NCI-H82 treated with DMSO at 0.1 percent for 48 hours (cell line): ENCODE measurements at regions not wholly inside any gene's neighbourhood (a gene's known extent, or its start where the extent isn't known, plus 50 kb on each side); places are given as distances from the start of the nearest gene placed in this dataset.
"Not testable (repeated sequence)": the region's sequence is repeated elsewhere in the genome, so short reads cannot be mapped to it uniquely, and the experiment has no call there.

Experiments
- DNase-seq: peaks from one replicate; lab custom pipeline; 2025; ENCODE audit not compliant: unreplicated experiment; lab: John Stamatoyannopoulos, UW

- no peak for DNase-seq
These were observed 986.6 kb downstream of the ZPLD1 start for GRCh38 chr3:103421460-103421859.

DNA sequence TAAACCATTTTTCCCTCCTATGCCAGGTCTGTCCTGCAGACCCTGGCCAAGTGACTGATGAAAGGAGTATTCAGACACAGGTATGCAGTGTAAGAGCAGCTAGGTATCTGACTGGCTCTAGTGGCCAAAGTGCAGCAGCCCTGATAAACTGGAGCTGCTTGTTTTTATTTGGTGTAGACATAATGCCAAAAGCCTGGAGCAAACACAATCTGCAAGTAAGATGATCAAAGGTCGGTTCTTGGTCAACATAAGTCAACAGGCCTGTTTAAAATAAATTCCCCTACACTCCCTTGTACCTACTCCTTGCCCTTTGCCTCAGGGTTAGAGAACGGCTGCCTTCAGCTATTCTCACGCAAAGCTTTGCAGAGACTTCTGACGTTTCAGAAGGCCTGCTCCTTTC, 1003.1 kb downstream of the ZPLD1 start:
- no peak for DNase-seq

- peak; percentile 7 for DNase-seq
These were observed 1005.9 kb downstream of the ZPLD1 start for GRCh38 chr3:103440539-103441203.

GRCh38 chr3:103446953-103447629, 1012.3 kb downstream of the ZPLD1 start:
- no peak for DNase-seq

DNA sequence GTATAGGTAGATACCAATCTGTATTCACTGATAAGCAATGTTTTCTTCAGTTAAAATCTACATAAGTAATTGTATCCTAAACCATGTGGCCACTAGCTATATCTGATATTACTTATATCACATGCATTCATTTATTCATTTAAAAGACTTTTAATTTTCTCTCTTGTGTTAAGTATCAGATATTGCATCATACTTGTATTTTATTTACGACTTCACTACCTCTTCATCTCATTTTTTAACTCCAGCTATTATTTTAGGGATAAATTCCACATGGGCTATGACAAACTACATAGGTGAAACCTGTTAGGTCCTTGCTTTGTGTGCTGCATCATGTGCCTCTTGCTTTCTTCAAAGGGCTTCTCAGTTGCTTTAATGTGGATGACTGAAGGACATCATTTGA, 1018.3 kb downstream of the ZPLD1 start:
- no peak for DNase-seq

DNA sequence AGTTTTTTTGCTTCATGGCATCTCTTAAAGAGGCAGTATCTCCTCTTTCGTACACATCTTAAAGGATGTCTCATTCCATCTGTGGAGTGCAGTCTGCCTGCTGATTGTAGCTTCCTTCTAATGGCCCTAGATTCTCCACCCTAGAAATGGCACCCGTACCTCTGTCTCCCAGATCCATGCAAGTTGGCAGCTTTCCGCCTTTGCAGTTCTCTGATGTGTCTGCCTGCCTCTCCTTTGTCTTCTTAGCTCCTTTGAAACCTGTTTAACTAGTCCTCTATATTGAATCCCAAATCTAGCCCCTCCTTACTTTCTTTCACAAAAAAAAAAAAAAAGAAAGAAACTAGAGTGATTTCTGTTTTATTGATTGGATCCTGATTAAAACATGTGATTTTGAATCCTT, 1025.0 kb downstream of the ZPLD1 start:
- DNase-seq: no peak

GRCh38 chr3:103470498-103470897, 1035.7 kb downstream of the ZPLD1 start:
- no peak for DNase-seq

DNA sequence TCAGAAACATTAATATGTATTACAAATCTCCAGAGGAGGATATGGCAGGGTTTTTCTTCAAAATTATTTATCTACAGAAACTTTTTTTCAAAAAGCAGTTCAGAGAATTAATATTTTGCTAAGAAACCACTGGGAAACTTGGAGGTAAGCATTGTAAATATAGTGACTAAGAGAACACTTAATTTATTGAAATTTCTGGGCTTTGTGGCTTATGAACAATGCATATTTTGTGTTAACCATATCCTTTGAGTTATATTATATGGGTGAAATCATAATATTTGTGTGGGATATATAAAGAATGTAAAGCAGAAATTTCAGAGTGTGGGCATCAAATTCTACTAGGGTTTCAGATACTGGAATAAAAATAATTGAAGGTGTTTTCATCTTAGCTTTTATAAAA, 1059.2 kb downstream of the ZPLD1 start:
- no peak for DNase-seq

DNA sequence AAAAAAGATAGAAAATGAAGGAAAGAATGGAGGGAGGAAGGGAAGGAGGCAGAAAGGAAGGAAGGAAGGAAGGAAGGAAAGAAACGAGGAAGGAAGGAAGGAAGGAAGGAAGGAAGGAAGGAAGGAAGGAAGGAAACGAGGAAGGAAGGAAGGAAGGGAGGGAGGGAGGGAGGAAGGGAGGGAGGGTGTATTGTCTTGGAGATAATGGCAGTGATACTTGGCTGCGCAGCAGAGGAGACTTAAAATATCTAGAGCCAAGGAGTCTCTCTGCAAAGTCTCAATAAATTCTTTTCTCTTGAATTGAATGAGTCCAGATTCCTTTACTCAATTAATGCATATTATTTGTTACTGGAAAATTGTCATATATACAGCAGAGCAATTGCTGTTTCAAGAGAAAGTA, 1059.7 kb downstream of the ZPLD1 start:
- no peak for DNase-seq

DNA sequence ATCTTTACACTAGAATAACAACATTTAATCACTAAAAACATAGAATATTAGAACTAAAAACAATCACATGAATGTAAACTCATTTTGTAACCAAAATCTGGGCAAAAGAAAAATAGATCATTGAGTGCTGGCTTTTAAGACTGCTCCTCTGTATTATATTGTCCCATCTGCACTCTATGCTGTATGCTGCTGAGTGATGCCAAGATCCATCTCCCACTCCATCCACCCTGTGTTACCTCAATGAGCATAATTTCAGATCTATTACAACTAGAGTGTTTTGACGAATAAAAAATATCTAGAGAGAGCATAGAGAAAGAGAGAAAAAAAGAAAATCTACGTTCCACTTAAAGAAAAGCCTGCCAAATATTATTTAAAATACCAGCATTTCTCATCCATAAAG, 1060.4 kb downstream of the ZPLD1 start:
- DNase-seq: no peak

DNA sequence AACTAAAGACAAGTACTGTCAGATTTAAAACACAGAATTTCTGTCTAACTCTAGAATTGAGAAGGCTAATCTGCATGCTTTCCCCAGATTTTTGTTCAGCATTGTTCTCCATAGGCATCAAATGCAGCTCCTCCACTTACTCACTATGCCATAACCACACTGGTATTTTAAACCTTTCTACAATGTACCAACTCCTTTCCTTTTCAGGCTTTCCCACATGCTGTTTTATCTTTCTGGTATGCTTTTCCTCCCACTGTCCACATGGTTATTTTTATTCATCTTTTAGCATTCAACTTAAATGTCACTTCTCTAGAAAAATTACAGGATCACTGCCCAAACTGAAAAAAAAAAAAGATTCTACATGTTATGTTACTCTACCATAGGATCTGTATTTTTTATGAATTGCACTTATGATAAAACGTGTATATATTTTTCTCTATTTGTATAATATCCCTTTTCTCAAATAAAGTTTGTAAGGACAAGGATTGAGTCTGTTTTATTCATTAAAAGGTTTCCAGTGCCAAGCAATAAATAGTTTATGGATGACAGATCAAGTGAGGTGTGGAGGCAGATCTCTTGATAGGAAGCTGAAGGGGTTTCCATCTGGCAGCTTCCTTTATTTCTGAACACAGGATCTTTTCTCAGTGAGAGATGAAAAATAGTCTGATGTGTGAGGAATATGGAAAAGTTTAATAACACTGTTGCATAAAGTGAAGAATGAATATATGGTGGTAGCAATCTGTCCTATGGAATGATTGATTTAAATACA, 1064.5 kb downstream of the ZPLD1 start:
- DNase-seq: no peak

- no peak for DNase-seq
These were observed 1065.2 kb downstream of the ZPLD1 start for GRCh38 chr3:103499967-103500366.

- no peak for DNase-seq
These were observed 1075.9 kb downstream of the ZPLD1 start for GRCh38 chr3:103510760-103511159.

DNA sequence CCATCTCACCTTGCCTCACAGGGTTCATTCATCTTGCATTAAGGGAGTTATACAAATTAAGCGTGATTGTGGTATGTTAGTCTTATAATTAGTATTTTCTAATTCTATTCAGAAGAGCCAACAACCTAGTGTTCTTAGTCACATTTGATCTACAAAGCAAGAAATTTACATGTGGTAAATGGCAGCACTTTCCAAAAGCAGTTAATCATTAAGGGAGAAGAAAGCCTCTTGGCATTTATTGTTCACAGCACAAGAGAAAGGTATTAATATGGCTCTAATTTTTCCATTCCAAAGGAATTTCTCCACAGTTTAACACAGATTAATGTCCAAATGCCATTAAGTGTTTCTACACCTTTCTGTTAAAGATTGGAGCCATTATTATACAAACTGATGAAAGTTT, 1077.1 kb downstream of the ZPLD1 start:
- DNase-seq: no peak

DNA sequence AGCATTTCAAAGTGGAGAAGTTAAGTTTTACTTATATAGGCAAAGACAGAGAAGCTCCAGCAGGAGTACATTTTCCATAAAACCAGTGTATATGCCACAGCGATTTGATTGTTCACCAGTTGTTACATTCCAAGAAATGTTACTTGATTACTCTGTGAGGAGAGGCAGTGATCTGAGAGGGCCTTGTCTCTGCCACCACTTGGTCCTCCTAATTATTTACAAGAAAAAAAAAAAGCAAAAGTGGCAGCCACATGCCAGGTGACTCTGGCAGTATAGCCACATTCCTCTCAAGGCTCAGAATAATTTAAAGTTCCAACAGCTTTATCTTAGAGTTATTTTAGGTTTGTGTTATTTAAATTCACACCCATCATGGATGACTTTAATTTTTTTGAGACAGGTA, 1077.8 kb downstream of the ZPLD1 start:
- no peak for DNase-seq

GRCh38 chr3:103513003-103513402, 1078.2 kb downstream of the ZPLD1 start:
- DNase-seq: no peak

- DNase-seq: no peak
These were observed 1080.3 kb downstream of the ZPLD1 start for GRCh38 chr3:103515116-103515515.

DNA sequence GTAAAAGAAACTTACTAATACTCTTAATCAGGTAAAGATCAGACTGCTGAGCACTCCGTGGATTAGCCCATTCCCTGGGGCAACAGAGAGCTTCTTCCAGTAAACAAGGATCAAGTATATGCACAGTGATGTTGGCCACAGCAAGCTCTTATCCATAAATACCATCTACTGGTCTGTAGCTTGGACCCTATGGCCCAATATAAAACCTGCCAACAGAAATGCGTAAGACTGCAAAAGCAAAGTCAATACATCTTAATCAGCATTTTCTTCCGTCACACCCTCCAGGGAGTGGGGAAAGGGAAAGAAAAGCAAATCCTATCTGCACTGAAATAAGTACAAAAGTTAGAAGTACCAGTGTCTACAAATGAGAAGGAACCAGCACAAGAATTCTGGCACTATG, 1082.1 kb downstream of the ZPLD1 start:
- DNase-seq: no peak

- DNase-seq: not testable (repeated sequence)
These were observed 1096.5 kb downstream of the ZPLD1 start for GRCh38 chr3:103531327-103531726.

- DNase-seq: no peak
These were observed 1098.2 kb downstream of the ZPLD1 start for GRCh38 chr3:103532986-103533385.

- no peak for DNase-seq
These were observed 1119.6 kb downstream of the ZPLD1 start for GRCh38 chr3:103554451-103554850.

- DNase-seq: not testable (repeated sequence)
These were observed 1129.3 kb downstream of the ZPLD1 start for GRCh38 chr3:103564116-103564515.
